ENCODE measurements at regions not wholly inside any gene's neighbourhood (a gene's known extent, or its start where the extent isn't known, plus 50 kb on each side); places are given as distances from the start of the nearest gene placed in this dataset.

DNA sequence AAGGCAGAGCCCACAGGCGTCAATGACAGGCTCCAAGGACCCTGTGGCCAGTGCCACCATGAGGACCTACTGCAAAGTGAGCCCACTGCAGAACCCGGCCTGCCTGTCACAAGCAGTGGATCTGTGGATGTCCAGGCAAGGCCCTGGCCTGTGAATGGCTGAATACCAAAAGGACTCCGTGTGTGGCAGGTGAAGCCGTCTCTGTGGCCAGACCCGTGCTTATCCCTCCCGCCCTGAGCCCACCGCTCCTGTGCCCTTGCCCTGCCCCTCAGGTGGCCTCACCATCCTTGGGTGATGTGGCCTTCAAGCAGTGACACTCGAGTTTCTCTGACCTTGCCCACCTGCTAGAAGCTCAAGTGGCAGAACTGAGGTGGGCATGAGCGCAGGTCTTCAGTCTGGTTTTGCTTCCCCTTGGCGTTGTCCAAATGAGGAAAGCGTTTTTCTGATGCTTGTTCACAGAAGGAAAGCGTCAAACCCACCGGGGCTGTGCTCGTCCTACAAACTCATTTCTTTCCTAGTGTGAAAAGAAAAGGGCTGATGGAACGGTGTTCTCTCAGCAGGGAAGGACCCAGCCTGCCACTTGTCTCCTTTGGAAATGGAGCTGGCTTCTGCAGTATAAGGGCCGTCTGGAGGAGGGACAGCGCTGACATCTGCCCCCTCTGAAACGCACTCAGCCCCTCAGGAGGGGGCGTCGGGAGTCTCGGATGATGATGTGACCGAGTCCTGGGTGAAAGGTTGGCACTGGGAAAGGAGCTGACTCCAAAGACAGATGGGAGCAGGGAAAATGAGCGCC lies 377.7 kb upstream of the IRX4 start:
- no peak overlapping the region for H3K4me3 Mint-ChIP-seq

DNA sequence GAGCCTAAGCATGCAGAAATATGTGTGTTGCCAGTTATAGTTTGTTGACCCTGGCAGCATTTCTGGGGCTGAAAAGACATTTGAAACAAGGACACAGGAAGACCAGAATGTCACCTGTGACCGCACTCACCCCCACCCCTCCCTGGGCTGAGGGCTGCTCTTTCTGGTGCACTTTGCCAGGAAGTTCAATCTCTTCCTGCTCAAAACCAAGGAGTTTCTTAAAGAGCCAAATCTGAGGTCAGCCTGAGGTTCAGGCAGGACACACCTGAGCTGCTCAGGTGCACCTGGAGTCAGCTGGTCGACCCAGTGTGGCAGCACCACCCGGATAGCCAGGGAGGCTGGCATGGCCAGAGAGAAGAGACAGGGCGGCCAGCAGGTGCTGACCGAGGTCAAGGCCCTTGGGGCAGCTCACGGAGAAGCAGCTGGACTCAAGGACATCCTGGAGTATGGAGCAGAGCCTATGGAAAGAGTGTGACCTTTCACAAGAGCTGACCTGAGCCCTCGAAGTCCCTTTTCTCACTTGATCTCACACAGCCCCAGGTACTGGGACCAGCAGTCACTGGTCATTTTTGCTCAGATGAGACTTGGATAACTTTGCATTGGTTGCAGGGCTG lies 376.9 kb upstream of the IRX4 start:
- Mint-ChIP-seq H3K9me3 (no peaks in the 10 kb centered on the region), H3K4me3 (no peak overlapping the region), H3K4me1 (ENCODE audit: low read depth) (no peaks in the 10 kb centered on the region), H3K27me3 (ENCODE audit: low read depth) (no peaks in the 10 kb centered on the region), H3K36me3 (ENCODE audit: insufficient read depth in 2 of 2) (no peaks in the 10 kb centered on the region), H3K27ac (no peak overlapping the region)
- DNase-seq, result no peak
- ATAC-seq (replicated peaks in 1 of 2), result no peak

More for the DNA sequence above, 377.7 kb upstream of the IRX4 start:
- ATAC-seq (replicated peaks in 1 of 2) (no peak), DNase-seq (no peak)
- Mint-ChIP-seq H3K27me3 (ENCODE audit: low read depth) (no peaks in the 10 kb centered on the region), H3K36me3 (ENCODE audit: insufficient read depth in 2 of 2) (no peaks in the 10 kb centered on the region), H3K9me3 (no peaks in the 10 kb centered on the region), H3K4me1 (ENCODE audit: low read depth) (no peaks in the 10 kb centered on the region), H3K27ac (no peak overlapping the region)

DNA sequence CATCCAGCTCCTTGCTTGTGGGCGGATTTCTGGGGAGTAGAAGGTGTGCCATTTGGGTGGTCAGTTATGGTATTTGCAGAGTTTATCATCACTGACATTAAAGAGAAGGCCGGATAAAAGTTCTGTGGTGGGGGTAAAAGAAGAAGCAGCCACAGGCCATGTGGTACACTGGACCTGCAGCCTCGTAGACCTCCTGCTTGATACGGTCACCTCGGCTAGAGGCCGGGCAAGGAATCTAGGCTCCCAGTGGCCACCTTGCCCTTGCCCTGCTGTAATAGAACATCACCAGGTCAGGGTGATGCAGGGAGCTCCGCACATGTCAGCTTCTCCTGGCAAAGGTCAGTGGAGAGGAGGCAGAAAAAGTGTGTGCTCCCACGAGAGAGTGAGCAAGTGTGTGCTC lies 376.1 kb upstream of the IRX4 start:
- no peaks in the 10 kb centered on the region for H3K9me3 Mint-ChIP-seq
- no peak overlapping the region for H3K4me3 Mint-ChIP-seq
- no peaks in the 10 kb centered on the region for H3K4me1 Mint-ChIP-seq (ENCODE audit: low read depth)
- no peak for ATAC-seq (replicated peaks in 1 of 2)
- H3K27ac Mint-ChIP-seq, result no peak overlapping the region
- H3K36me3 Mint-ChIP-seq (ENCODE audit: insufficient read depth in 2 of 2), result no peaks in the 10 kb centered on the region
- H3K27me3 Mint-ChIP-seq (ENCODE audit: low read depth), result no peaks in the 10 kb centered on the region
- no peak for DNase-seq

DNA sequence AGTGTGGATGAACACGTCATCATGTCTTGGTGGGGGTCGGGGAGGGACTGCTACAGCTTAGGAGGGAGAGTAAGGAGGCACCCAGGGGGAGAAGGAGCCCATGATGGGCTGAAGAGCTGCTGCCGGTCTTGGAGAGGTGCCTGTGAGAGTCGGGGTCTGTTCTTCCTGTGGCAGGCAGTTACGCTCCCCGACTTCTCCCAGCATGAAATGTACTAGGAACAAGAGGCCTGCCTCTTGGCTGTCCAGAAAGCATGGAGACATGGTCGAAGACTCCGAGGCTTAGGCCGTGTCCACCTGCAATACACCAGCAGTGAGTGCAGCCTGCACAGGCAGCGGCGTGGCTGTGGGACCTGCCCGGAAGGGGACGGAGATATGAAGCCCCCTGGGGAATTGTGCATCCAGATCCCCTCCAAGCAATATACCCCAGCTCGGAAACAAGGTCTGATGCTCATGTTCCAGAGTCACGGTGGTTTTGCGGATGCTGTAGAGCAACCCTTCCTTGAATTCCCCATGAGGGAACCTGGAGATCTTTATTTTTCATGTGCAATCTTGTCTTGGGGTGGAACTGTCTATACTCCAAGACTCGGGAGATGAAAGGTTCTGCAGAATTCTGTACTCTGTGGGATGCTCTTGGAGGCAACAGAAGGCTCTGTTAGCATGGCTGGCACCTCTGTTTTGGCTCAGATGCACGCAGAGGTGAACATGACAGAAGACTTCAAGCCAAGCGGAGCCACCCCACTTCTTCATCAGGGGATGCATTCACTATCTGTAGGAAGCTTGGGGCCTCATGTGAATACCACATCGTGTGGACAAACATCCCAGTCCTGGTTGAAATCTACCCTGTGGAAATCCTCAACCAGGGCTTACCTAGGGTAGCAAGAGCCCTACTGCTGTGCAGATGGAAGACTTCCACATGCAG lies 374.9 kb upstream of the IRX4 start:
- no peaks in the 10 kb centered on the region for H3K36me3 Mint-ChIP-seq (ENCODE audit: insufficient read depth in 2 of 2)
- ATAC-seq (replicated peaks in 1 of 2) (no peak), DNase-seq (no peak)
- H3K9me3 Mint-ChIP-seq, result no peaks in the 10 kb centered on the region
- no peak overlapping the region for H3K4me3 Mint-ChIP-seq
- H3K27me3 Mint-ChIP-seq (ENCODE audit: low read depth), result no peaks in the 10 kb centered on the region
- no peak overlapping the region for H3K27ac Mint-ChIP-seq
- H3K4me1 Mint-ChIP-seq (ENCODE audit: low read depth), result no peaks in the 10 kb centered on the region

DNA sequence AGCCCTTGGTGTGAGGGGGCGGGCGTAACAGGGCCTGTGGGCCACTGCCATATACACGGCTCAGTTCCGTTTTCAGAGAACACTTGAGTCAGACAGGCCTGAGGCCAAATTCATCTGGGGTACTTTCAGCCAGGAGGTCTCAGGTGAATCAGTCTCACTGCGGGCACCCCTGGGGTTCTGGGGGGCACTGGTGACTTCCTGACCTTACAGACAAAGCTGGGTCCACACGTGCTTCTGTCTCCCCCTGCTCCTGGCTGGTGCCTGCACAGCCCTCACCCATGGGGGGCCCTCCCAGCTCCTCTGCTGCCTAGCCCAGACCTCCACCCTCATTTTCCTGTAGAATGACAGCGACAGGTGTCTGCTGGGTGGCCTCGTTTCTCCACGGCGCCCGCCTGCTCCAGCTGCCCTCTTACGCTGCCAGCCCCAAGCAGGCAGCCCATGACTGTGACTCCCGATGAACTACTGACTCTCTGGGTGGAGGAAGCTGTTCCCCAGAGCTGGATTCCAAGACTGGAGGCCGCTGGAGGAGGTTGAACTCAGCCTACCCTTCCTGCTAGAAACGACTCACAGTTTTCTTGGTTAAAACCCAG lies 374.1 kb upstream of the IRX4 start:
- Mint-ChIP-seq H3K36me3 (ENCODE audit: insufficient read depth in 2 of 2) (no peaks in the 10 kb centered on the region), H3K27ac (no peak overlapping the region), H3K4me3 (no peak overlapping the region), H3K9me3 (no peaks in the 10 kb centered on the region), H3K27me3 (ENCODE audit: low read depth) (no peaks in the 10 kb centered on the region), H3K4me1 (ENCODE audit: low read depth) (no peaks in the 10 kb centered on the region)
- ATAC-seq (replicated peaks in 1 of 2) (no peak), DNase-seq (no peak)

DNA sequence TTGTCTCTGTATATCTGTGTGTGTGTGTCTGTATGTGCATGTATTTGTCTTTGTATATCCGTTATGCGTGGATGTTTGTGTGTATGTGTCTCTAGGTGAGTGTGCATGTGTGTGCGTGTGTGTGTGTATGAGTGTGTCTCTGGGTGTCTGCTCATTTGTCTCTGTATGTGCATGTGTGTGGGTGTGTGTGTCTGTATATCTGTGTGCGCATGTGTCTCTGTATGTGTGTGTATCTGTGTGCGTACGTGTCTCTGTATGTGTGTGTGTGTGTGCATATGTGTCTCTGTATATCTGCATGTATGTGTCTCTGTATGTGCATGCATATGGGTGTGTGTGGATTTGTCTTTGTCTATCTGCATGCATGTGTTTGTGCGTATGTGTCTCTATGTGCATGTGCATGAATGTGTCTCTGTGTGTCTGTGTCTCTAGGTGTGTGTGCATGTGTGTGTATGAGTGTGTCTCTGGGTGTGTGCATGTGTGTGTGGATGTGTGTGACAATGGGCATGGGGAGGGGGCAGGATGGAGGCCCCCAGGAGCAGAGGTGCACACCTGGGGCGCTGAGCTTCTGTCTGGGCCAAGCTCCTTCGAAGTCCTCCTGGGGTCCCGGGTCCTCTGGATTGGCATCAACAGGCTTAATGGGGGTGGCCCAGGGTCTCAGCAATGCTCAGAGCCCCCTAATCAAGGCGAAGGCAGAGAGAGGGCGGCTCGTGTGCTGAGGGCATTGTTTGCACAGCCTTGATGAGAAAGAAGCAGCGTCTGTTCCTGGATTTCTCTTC lies 373.4 kb upstream of the IRX4 start:
- Mint-ChIP-seq H3K27ac (no peak overlapping the region), H3K36me3 (ENCODE audit: insufficient read depth in 2 of 2) (no peaks in the 10 kb centered on the region), H3K4me1 (ENCODE audit: low read depth) (no peaks in the 10 kb centered on the region), H3K9me3 (no peaks in the 10 kb centered on the region), H3K4me3 (no peak overlapping the region), H3K27me3 (ENCODE audit: low read depth) (no peaks in the 10 kb centered on the region)
- DNase-seq (no peak), ATAC-seq (replicated peaks in 1 of 2) (no peak)

DNA sequence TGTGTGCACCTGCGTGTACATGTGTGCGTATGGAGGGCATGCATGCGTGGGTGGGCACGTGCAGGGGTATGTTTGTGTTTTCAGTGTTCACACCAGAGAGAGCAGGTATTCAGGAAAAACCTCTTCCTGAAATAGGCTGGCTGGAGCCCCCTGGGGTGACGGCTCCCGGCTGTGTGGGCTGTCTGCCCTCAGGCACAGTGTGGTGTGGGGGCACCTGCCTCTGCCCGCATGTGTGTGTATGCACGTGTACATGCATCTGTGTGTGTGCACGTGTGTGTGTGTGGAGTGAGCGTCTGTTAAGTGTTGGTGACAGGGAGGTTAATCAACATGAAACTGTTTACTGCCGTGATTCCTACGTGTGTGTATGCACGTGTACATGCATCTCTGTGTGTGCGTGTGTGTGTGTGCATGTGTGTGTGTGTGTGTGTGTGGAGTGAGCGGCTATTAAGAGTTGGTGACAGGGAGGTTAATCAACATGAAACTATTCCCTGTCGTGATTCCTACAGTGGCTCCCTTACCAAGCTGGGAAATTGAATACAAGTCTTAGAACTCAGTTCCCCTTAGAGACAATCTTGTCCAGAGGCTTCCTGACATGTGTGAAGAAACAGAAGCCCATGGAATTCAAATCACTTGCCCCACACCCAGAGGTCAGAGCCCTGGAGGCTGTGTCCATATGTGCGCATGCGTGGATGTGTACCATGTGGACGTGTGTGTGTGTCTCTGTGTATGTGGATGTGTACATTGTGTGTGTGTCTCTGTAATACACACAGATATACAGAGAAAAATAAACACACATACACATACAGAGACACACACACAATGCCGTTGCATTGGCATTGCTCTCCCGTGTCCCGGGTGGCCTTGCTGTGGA lies 372.4 kb upstream of the IRX4 start:
- no peaks in the 10 kb centered on the region for H3K27me3 Mint-ChIP-seq (ENCODE audit: low read depth)
- H3K4me3 Mint-ChIP-seq, result no peak overlapping the region
- ATAC-seq (replicated peaks in 1 of 2) (no peak), DNase-seq (no peak)
- H3K4me1 Mint-ChIP-seq (ENCODE audit: low read depth), result no peaks in the 10 kb centered on the region
- no peaks in the 10 kb centered on the region for H3K9me3 Mint-ChIP-seq
- no peaks in the 10 kb centered on the region for H3K36me3 Mint-ChIP-seq (ENCODE audit: insufficient read depth in 2 of 2)
- no peak overlapping the region for H3K27ac Mint-ChIP-seq

DNA sequence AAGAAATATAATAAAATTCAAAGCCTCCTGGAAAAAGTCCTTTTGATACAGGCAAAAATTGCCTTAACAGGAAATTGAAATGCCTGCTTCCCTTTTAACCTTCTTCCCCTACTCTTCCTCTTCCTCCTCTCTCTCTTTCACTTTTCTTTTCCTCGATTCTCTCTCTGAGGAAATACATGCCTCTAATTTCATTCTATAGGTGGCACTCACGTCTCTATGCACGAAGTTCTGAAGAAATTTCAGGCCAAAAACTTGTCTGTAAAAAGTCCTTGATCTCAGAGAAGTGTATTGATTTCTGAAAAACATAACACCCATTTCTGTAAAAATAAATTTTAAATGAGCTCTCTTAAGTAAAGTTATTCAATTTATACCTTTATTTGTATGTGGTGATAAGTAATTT lies 371.7 kb upstream of the IRX4 start:
- H3K27ac Mint-ChIP-seq, result no peak overlapping the region
- ATAC-seq (replicated peaks in 1 of 2), result no peak
- H3K4me3 Mint-ChIP-seq, result no peak overlapping the region
- no peaks in the 10 kb centered on the region for H3K36me3 Mint-ChIP-seq (ENCODE audit: insufficient read depth in 2 of 2)
- H3K27me3 Mint-ChIP-seq (ENCODE audit: low read depth), result no peaks in the 10 kb centered on the region
- no peaks in the 10 kb centered on the region for H3K9me3 Mint-ChIP-seq
- no peak for DNase-seq
- H3K4me1 Mint-ChIP-seq (ENCODE audit: low read depth), result no peaks in the 10 kb centered on the region

DNA sequence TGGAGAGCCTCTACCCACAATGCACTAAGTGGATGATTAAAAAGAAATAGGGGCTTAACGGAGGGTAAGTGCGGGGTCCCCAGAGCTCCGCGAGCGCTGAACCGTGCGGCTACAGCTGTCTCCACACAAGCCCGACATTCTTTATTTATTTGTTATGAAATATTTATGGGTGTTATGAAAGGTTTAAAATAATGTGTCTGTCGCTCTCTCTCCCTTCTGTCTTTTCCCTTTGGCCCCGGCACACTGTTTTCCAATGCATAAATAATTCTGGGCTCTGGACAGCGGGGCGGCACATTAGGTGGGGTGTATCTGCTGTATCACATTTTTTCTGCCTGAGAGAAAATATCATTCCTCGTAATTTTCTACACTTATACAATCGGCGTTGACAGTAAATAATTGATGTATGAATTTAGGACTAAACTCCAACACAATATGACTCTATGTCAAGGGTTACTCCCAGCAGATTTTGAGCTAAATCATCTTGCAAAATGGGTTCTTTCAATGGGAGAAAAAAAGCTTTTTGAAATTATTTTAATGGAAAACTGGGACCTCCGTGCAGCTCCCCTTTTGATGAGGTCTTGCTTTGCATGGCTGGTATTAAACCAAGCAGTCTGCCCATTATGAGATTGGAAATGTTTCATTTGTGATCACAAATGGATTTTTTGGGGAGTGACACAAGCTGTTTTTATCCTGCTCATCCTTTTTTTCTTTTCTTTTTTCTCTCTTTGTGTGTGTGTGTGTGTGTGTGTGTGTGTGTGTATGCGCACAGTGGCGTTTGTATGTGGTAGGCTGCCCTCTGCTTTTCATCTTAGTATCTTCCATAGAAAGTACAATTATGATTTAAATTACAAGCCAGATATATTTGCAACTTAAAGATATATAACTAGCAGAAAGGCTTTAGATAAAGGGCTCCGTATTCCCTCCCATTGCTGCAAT lies 370.6 kb upstream of the IRX4 start:
- Mint-ChIP-seq H3K27me3 (ENCODE audit: low read depth) (peaks cover 3% of the 10 kb centered on the region), H3K9me3 (no peaks in the 10 kb centered on the region), H3K36me3 (ENCODE audit: insufficient read depth in 2 of 2) (no peaks in the 10 kb centered on the region), H3K4me3 (no peak overlapping the region), H3K27ac (no peak overlapping the region), H3K4me1 (ENCODE audit: low read depth) (no peaks in the 10 kb centered on the region)
- DNase-seq, result no peak
- ATAC-seq (replicated peaks in 1 of 2), result no peak

DNA sequence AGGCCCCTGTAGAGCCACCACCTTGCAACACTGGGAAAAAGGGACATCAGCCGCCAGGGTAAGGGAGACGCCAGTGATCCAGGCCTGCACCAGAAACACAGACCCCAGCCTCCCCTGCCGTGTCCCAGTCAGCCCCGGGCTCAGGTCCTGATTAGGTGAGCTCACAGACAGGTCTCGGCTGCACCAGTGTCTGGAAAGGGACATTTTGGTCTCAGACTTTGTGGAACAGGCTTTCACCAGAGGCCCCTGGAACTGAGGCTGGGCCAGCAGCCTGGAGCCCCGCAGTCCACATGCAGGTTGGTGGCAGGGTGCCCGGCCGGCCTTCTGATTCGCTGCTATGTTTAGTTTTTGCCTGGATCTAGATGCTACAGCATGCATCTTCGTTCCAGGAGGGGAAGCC lies 369.0 kb upstream of the IRX4 start:
- no peak for ATAC-seq (replicated peaks in 1 of 2)
- DNase-seq, result no peak
- H3K4me3 Mint-ChIP-seq, result no peak overlapping the region
- no peaks in the 10 kb centered on the region for H3K36me3 Mint-ChIP-seq (ENCODE audit: insufficient read depth in 2 of 2)
- H3K27ac Mint-ChIP-seq, result no peak overlapping the region
- no peaks in the 10 kb centered on the region for H3K4me1 Mint-ChIP-seq (ENCODE audit: low read depth)
- H3K27me3 Mint-ChIP-seq (ENCODE audit: low read depth), result peaks cover 8% of the 10 kb centered on the region
- peaks cover 1 to 3% of the 10 kb centered on the region in 2 donors for H3K9me3 Mint-ChIP-seq

DNA sequence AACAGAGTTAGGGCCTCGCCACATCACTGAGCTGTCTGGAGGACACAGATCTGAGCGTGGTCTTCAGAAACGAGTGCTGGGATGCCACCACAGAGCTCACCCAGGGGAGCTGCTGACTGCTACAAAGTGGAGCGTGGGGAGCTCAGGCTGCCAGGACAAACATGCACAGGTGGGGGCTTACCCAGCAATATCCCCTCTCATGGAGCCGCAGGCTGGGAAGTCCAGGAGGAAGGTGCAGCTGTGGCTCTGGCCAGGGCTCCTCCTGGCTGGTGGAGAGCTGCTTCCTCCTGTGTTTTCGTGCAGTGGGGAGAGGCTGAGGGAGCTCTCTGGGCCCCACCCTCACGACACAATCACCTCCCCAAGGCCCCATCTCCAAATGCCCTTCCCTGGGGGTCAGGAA lies 368.6 kb upstream of the IRX4 start:
- Mint-ChIP-seq H3K9me3 (peaks cover 1 to 3% of the 10 kb centered on the region in 2 donors), H3K27ac (no peak overlapping the region), H3K36me3 (ENCODE audit: insufficient read depth in 2 of 2) (no peaks in the 10 kb centered on the region), H3K27me3 (ENCODE audit: low read depth) (peaks cover 8% of the 10 kb centered on the region), H3K4me1 (ENCODE audit: low read depth) (no peaks in the 10 kb centered on the region), H3K4me3 (no peak overlapping the region)
- no peak for DNase-seq
- no peak for ATAC-seq (replicated peaks in 1 of 2)
